ENCODE measurements at regions not wholly inside any gene's neighbourhood (a gene's known extent, or its start where the extent isn't known, plus 50 kb on each side); places are given as distances from the start of the nearest gene placed in this dataset.
A peak's percentile ranks its signal among the peaks of the same experiment; 100 is the strongest.

GRCh38 chr2:173652767-173653431 lies 298.2 kb downstream of the CDCA7 start:
- Histone ChIP-seq H3K27me3 (replicated peaks; ENCODE audit: insufficient read depth, low read depth, low read length, poor library complexity) (peaks cover 9% of the 10 kb centered on the region), H3K4me1 (ENCODE audit: insufficient read depth, low read length, poor library complexity, severe bottlenecking) (no peaks in the 10 kb centered on the region), H3K4me3 (ENCODE audit: low read depth, low read length, poor library complexity, severe bottlenecking) (no peak overlapping the region), H3K9me3 (ENCODE audit: low read depth, low read length, poor library complexity, severe bottlenecking) (no peaks in the 10 kb centered on the region), H3K27ac (ENCODE audit: low read depth, low read length, poor library complexity, severe bottlenecking) (no peak overlapping the region), H3K36me3 (ENCODE audit: insufficient read depth, low read length, poor library complexity, severe bottlenecking) (no peaks in the 10 kb centered on the region)
- no TSS peak for BruUV-seq (replicated peaks)
- DNase-seq (ENCODE audit: low spot score), result peak; percentile 71
- intact Hi-C loops (cut with micrococcal nuclease; ENCODE audit: unreplicated experiment), result no loop called here
- CTCF ChIA-PET, result interaction anchor here (0.6 kb wide), 1 partner anchor 372 kb away, joined by 3 read pairs; no protein-coding TSS in a partner anchor
- POLR2A ChIA-PET (ENCODE audit: low non-redundant PET), result no interaction called here
- TF ChIP-seq, protein P1, sequence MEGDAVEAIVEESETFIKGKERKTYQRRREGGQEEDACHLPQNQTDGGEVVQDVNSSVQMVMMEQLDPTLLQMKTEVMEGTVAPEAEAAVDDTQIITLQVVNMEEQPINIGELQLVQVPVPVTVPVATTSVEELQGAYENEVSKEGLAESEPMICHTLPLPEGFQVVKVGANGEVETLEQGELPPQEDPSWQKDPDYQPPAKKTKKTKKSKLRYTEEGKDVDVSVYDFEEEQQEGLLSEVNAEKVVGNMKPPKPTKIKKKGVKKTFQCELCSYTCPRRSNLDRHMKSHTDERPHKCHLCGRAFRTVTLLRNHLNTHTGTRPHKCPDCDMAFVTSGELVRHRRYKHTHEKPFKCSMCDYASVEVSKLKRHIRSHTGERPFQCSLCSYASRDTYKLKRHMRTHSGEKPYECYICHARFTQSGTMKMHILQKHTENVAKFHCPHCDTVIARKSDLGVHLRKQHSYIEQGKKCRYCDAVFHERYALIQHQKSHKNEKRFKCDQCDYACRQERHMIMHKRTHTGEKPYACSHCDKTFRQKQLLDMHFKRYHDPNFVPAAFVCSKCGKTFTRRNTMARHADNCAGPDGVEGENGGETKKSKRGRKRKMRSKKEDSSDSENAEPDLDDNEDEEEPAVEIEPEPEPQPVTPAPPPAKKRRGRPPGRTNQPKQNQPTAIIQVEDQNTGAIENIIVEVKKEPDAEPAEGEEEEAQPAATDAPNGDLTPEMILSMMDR (conservative IDR thresholded peaks at IDR 0.05; ENCODE audit: low read depth, low read length), result no peak
- no peak for TF ChIP-seq EZH2 (IDR thresholded peaks at IDR 0.05; ENCODE audit: borderline replicate concordance, low read depth, low read length, poor library complexity, severe bottlenecking)

- no peaks in the 10 kb centered on the region for H3K4me1 ChIP-seq (ENCODE audit: insufficient read depth, low read length, poor library complexity, severe bottlenecking)
- intact Hi-C loops (cut with micrococcal nuclease; ENCODE audit: unreplicated experiment), result no loop called here
- no peak for TF ChIP-seq EZH2 (IDR thresholded peaks at IDR 0.05; ENCODE audit: borderline replicate concordance, low read depth, low read length, poor library complexity, severe bottlenecking)
- TF ChIP-seq, protein P1 (conservative IDR thresholded peaks at IDR 0.05; ENCODE audit: low read depth, low read length), result no peak
- CTCF ChIA-PET, result interaction anchor here (0.6 kb wide), 1 partner anchor 371 kb away, joined by 3 read pairs; no protein-coding TSS in a partner anchor
- BruUV-seq (replicated peaks), result no TSS peak
- DNase-seq (ENCODE audit: low spot score), result no peak
- no peak overlapping the region for H3K4me3 ChIP-seq (ENCODE audit: low read depth, low read length, poor library complexity, severe bottlenecking)
- POLR2A ChIA-PET (ENCODE audit: low non-redundant PET), result no interaction called here
- H3K27ac ChIP-seq (ENCODE audit: low read depth, low read length, poor library complexity, severe bottlenecking), result no peak overlapping the region
- H3K27me3 ChIP-seq (replicated peaks; ENCODE audit: insufficient read depth, low read depth, low read length, poor library complexity), result peaks cover 9% of the 10 kb centered on the region
- H3K9me3 ChIP-seq (ENCODE audit: low read depth, low read length, poor library complexity, severe bottlenecking), result no peaks in the 10 kb centered on the region
- H3K36me3 ChIP-seq (ENCODE audit: insufficient read depth, low read length, poor library complexity, severe bottlenecking), result no peaks in the 10 kb centered on the region
These were observed 298.7 kb downstream of the CDCA7 start for GRCh38 chr2:173653432-173653805.

DNA sequence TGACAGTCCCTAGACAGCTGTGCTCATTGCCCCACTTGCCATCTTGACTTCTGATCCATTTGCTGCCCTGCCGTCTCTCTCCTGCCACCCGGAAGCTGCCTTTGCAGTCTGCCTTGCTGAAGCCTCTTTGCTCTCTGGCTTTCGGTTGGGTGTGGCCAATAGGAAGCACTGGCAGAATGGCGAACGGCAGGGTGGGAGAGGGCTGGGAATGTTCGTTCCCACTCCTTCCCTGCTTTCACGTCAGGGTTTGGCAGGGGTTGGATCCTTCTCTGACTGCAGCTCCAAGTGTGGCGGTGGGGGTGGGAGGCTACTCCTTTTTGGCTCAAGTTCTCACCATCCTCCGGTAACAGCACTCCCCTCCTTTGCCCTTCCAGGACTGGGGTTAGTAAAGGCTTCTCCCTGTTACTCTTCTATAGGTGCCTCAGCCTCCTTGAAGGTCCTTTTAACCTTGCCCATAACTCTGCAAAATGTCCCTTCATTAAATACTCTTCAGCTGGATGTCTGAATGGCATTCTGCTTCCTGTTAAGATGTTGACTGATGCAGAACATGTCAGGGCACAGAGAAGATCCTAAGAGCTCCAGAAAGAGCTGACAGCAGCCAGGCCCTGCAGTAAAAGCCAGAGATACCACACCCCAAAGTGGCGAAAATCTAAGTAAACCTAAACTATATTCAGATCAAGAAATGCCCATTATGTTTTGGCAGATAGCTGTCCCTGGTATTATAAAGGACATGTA lies 299.7 kb downstream of the CDCA7 start:
- CTCF ChIA-PET, result no interaction called here
- Histone ChIP-seq H3K4me1 (ENCODE audit: insufficient read depth, low read length, poor library complexity, severe bottlenecking) (no peaks in the 10 kb centered on the region), H3K9me3 (ENCODE audit: low read depth, low read length, poor library complexity, severe bottlenecking) (no peaks in the 10 kb centered on the region), H3K36me3 (ENCODE audit: insufficient read depth, low read length, poor library complexity, severe bottlenecking) (no peaks in the 10 kb centered on the region), H3K4me3 (ENCODE audit: low read depth, low read length, poor library complexity, severe bottlenecking) (no peak overlapping the region), H3K27ac (ENCODE audit: low read depth, low read length, poor library complexity, severe bottlenecking) (no peak overlapping the region), H3K27me3 (replicated peaks; ENCODE audit: insufficient read depth, low read depth, low read length, poor library complexity) (peaks cover 6% of the 10 kb centered on the region)
- POLR2A ChIA-PET (ENCODE audit: low non-redundant PET), result no interaction called here
- TF ChIP-seq, protein P1 (conservative IDR thresholded peaks at IDR 0.05; ENCODE audit: low read depth, low read length), result no peak
- TF ChIP-seq EZH2 (IDR thresholded peaks at IDR 0.05; ENCODE audit: borderline replicate concordance, low read depth, low read length, poor library complexity, severe bottlenecking), result no peak
- intact Hi-C loops (cut with micrococcal nuclease; ENCODE audit: unreplicated experiment), result no loop called here
- no peak for DNase-seq (ENCODE audit: low spot score)
- BruUV-seq (replicated peaks), result no TSS peak

All from A673 (cell line).